Renal cortical epithelial cell (primary cell): ENCODE measurements at regions not wholly inside any gene's neighbourhood (a gene's known extent, or its start where the extent isn't known, plus 50 kb on each side); places are given as distances from the start of the nearest gene placed in this dataset.

ENCODE experiments used
- DNase-seq: peaks from one replicate; pipeline ENCODE4 v3.0.0-alpha.2; 2011; ENCODE audit warnings: low read depth

DNA sequence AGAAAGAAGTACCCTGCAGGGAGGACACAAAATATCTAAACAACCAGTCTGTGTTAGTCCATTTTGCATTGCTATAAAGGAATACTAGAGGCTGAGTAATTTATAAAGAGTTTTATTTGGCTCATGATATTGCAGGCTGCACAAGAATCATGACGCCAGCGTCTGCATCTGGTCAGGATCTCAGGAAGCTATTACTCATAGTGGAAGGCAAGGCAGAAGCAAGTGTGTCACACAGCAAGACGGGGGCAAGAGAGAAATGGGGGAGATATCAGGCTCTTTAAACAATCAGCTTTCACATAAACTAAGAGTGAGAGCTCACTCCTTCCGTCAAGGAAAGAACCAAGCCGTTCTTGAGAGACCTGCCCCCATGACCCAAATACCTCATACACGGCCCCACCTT, 614.8 kb downstream of the ZIC1 start:
- no peak for DNase-seq

- DNase-seq: no peak
Measured at GRCh38 chr3:148026009-148026588, 616.9 kb downstream of the ZIC1 start.

DNA sequence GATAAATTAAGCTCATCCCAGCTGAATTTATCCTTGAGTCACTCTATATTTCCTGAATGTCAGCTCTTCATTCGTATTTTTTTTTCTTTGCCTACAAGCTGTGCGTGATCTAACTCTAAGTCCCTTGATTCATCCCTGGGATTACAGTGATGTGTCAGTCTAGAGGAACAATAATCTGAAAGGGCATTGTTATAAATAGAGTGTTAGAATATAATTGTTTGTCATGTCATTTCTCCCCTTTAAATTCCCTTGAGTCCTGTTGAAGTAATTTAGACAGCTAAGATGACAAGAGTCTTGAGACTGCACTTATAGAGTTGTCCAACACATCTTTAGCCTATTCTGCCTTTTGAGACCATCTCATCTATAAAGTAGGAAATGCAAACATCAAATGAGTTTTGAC, 621.8 kb downstream of the ZIC1 start:
- no peak for DNase-seq

DNA sequence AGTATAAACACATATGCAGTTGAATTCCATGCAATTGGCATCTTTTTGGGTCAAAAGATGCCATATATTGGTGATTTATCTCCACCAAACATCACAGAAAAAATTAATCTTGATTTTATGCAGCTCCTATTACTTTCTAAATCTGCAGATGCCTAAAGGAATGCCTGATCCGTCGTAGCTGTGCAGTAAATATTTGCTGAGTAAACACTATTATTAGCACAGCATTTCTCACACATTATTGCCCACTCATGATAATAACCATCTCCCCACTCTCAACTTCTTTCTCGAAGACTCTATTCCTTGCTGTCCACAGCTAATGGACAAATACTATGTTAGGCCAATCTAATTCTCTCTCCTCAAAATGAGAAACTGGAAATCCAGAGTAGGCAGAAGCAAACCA, 625.2 kb downstream of the ZIC1 start:
- DNase-seq: no peak

DNA sequence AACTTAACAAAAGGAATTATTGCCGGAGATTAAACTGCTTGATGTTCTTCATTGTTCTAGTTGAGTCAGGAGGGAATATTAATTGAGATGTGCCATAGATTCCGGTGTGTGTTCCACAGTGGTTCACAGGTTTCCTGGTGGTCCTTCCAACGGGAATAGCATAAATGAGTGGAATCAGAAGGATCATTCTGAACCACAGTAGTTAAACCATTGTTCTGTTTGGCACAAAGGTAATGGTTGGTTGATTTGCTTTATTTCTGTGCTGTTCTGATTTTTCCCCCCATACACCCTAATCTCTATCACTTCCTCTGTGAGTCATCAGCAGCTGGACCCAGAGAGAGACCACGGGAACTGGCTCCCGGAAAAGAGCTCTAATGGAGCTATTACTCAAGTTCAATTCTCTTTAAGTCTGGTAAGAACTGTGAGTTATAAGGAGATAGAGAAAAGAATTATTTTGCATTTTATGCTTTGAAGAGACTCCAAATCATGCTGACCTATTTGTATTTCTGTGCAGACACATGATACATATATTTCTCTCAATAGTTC, 627.2 kb downstream of the ZIC1 start:
- peak; percentile 70 for DNase-seq

DNA sequence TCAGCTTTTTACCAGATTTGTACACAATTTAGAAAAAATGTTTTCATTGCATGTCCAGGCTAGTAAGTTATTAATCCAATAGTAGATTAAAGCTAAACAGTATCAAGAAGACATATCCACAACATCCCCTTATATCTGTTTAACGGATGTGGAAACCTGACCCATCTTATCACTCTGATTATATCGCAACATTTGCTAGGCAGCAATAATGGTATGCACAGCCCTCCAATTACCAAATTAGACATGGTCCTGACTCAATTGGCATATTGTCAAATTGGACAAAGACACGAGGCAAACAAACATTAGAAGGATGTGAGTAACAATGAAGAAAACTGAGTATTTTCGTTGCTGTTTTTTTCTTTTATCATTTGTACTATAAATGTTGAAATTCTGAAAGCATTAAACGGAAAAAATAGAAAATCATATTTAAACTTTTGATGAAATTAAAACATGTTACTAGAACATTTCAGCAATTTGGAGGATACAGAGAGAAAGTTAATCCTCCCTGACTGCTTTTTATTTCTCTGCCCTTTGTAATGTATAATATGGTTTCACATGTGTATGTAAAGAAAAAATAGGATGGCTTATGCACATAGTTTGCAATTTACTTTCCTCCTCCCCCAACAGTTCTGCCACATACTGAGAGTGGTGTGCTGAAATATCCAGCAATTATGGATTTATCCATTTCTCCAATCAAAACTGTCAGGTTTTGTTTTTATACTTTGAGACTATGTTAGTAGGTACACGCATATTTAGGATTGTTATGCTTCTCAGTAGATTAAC, 633.7 kb downstream of the ZIC1 start:
- DNase-seq: no peak

DNA sequence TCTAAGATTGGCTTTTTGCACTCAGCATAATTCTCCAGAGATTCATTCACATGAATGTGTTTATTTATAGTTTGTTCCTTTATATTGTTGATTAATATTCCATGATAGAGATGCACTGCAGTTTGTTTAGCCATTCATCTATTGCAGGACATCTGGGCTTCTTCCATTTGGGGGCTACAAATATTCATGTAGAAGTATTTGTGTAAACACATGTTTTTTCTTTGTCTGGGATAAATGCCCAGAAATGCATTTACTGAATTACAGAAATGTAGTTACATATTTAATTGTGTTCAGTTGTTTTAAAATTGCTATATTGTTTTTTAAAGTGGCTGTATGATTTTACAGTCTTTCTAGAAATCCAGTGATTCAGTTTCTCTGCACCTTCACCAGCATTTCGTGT, 635.0 kb downstream of the ZIC1 start:
- DNase-seq: no peak

DNA sequence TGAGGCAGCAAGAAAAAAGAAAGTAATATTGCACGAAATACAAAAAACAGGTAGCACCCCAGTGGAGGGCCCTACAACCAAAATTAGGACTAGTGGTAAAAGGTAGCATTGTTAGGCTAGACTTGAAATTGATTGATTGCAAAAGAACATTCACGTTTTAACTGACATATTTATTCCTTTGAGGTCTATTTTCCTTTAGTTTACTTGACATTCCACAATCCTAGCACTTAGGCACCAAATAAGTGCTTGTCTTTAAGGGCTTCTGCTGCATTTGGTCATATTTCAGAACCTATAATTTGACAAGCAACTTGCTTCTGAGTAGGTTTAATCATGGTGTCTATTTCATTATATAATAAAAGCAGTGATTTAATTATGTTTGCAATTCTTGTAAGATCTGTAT, 642.7 kb upstream of the AGTR1 start:
- no peak for DNase-seq

DNA sequence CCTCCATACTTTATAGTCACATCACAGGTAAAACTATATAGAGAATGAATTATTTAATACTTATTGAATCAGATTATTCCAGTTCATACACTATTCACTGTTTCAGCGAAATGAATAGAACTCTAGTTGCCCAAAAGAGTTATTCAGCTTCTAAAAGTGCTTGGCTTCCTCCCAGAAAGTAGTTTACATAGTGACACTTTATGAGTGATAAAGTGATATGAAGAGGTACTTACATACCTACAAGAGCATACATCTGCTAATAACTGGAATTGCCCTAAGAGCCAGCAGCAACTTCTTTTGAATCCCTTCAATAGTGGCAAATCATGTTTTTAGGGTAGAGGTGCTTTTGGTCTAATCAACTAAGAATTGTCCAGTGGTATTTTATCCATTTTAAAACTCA, 635.1 kb upstream of the AGTR1 start:
- DNase-seq: no peak

DNA sequence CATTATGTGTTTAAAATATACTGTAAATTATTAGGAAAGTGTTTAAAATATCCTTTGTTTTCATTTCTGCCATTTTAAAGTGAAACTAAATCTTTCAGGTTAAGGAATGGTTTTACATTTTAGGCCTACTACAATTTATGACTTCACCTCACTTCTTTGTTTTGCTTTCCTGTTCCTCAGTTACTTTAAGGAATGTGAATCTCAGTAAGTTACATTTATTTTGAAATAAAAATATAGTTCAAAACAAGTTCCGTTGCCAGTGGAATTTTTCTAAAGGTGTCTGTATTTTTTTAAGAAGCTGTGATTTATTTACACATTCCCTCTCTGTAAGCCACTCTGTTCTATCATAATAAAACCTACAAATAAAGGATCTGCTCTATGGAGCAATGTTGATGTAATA, 630.9 kb upstream of the AGTR1 start:
- DNase-seq: peak; percentile 9

DNA sequence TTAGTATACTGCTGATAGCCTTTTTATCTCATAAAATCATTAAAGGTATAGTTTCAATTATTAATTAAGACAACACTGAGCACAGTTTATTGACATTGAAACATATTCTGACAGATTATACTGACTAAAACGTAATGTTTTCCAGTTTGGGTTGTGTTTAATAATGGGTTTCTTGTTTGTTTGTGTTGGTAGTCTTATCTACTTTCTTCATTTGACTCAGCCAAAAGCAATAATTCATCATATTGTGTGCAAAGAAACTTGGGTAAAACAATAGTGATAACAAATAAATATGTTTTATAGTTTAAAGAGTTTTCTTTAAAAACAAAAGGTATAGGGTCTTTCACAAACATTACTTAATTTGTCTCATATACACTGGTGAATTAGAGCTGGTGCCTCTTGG, 629.2 kb upstream of the AGTR1 start:
- no peak for DNase-seq

DNA sequence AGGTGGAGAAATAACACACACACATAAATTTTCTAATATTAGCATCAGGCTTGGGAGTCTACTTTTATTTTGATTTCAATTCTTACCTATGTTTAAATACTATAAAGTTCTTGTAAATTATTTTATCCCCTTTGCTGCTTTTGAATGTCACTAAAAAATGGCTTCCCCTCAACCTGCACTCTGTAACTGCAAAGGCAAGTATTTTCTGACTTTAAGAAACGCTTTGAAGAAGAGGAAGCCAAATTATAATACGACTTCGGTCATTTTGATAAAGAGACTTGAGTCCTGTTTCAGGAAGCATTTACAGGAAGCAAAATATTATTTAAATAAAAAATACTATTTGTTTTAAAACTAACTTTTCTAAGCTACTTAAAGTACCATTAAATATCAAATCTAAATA, 627.7 kb upstream of the AGTR1 start:
- no peak for DNase-seq

DNA sequence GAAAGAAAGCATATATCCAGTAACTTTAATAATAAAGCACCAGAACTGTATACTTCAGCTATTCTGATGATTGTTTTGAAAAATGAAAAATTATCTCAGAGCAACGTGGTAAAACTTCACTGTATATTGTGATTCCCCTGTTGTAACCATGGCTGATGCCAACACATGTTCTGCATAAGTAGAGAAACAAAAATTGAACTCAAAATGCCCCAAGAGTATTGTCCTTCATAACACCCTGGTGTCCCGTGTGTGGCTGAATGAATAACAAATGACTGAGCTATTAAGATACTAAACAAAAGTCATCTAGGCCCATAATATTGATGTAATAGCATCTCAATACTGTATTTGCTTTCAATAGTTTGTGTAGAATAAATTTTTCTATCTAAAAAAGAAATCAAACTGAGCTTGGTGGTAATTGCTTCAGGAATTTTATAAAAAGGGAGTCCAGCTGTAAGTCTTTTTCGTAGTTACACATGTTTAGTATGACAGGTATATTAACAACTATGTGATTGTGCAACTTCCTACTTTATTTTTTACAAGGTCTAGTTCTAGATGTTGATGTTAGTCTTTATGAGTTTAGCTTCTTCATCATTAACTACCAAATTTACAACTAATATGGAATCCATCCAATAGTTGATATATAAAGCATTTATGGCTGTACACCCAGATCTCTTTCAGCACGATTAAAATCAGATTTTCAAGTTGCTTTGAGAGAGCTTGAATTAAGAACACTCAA, 623.8 kb upstream of the AGTR1 start:
- no peak for DNase-seq

DNA sequence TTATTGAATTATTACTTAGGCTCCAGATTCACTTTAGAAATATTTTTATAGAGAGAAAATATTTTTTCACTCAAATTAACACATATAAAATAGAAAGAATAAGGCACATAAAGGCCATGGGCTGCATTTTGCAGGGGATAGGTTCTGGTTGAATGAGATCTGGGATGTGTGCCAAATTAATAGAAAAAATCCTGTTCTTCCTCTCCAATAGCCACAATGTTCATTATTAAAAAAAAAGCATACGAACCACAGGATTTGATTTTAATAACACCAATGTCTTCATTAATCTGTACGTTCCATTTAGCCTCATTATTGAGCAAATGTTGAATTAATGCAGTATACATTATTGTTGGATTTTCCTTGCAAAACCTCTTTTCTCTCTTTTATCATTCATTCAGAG, 622.8 kb upstream of the AGTR1 start:
- DNase-seq: peak; percentile 48

GRCh38 chr3:148075771-148076716, 621.7 kb upstream of the AGTR1 start:
- peak; percentile 72 for DNase-seq

GRCh38 chr3:148077318-148077923, 620.3 kb upstream of the AGTR1 start:
- DNase-seq: peak; percentile 43

GRCh38 chr3:148077965-148078364, 619.7 kb upstream of the AGTR1 start:
- no peak for DNase-seq

DNA sequence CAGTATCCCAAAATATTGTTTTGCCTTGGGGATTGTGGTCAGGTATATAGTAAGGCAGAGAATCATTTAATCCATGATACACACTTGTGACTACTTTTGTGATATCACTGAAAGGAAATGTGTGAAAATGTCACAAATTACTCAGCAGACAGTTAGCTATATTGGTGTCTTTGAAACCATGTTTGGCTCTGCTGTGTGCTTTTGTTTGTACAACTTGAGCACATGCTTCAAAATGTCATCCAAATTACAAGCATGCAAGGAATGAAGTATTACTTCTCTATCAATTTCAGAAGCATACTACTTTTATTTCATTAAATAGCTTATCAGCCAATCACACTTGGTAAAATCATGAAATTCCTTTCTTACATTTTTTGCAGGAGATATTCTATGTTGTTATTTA, 619.0 kb upstream of the AGTR1 start:
- no peak for DNase-seq

DNA sequence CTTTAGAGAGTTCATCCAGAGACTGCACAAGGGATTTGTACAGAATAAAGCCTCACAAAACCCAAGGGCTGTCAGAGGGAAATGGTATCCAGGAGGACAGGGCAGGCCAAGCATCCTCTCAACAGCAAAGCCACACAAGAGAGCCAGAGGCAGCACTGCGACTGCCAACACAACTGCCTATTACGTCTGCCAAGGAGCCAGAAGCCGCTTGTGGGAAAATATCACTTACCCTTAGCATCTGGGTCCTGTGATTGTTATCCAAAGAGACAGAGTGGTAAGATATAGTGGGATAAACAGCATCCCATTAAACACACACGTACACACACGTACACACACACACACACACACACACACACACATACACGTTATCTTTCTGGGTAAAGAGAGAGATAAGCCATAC, 618.3 kb upstream of the AGTR1 start:
- no peak for DNase-seq

- no peak for DNase-seq
Measured at GRCh38 chr3:148081926-148082325, 615.8 kb upstream of the AGTR1 start.
